Mesendoderm (in vitro differentiated cells): ENCODE measurements at regions not wholly inside any gene's neighbourhood (a gene's known extent, or its start where the extent isn't known, plus 50 kb on each side); places are given as distances from the start of the nearest gene placed in this dataset.
A peak's percentile ranks its signal among the peaks of the same experiment; 100 is the strongest.

Experiments used
- DNase-seq: peaks from one replicate; pipeline ENCODE4 v3.0.0; 2013
- H2AK5ac ChIP-seq: 2 replicates; pipeline ENCODE4 v1.6.1; 2013; ENCODE audit warnings: low read length, inconsistent platforms
- H2BK120ac ChIP-seq: 2 replicates; pipeline ENCODE4 v1.6.1; 2013; ENCODE audit warnings: low read depth, mild to moderate bottlenecking, low read length, moderate library complexity, mixed read lengths
- H2BK15ac ChIP-seq: replicated peaks from 2 replicates; pipeline ENCODE4 v1.6.1; 2013; ENCODE audit warnings: low read depth, mild to moderate bottlenecking, moderate library complexity
- H2BK5ac ChIP-seq: 2 replicates; pipeline ENCODE4 v1.6.1; 2013; ENCODE audit warnings: low read length, inconsistent platforms
- H3K18ac ChIP-seq: 2 replicates; pipeline ENCODE4 v1.6.1; 2013; ENCODE audit warnings: mild to moderate bottlenecking, low read length, mixed read lengths
- H3K23ac ChIP-seq: one replicate; pipeline ENCODE4 v1.6.1; 2013; ENCODE audit warnings: low read length
- H3K27ac ChIP-seq: 2 replicates; pipeline ENCODE4 v1.5.1; 2013; ENCODE audit warnings: low read depth, mild to moderate bottlenecking, inconsistent platforms, low read length, moderate library complexity
- H3K27me3 ChIP-seq: 2 replicates; pipeline ENCODE4 v1.6.1; 2013; ENCODE audit warnings: low read length, control low read depth, mild to moderate bottlenecking, inconsistent platforms; ENCODE audit not compliant: insufficient read depth, poor library complexity
- H3K36me3 ChIP-seq: 2 replicates; pipeline ENCODE4 v1.6.1; 2013; ENCODE audit warnings: low read length, inconsistent platforms; ENCODE audit not compliant: control insufficient read depth, insufficient read depth
- H3K4ac ChIP-seq: one replicate; pipeline ENCODE4 v1.6.1; 2013; ENCODE audit warnings: low read depth, mild to moderate bottlenecking, low read length, moderate library complexity
- H3K4me1 ChIP-seq: 2 replicates; pipeline ENCODE4 v1.6.1; 2013; ENCODE audit warnings: low read depth, low read length, inconsistent platforms; ENCODE audit not compliant: control insufficient read depth
- H3K4me2 ChIP-seq: 2 replicates; pipeline ENCODE4 v1.6.1; 2013; ENCODE audit warnings: low read length
- H3K4me3 ChIP-seq: 2 replicates; pipeline ENCODE4 v1.5.1; 2013; ENCODE audit warnings: mild to moderate bottlenecking, low read length
- H3K56ac ChIP-seq: one replicate; pipeline ENCODE4 v1.6.1; 2013; ENCODE audit warnings: low read length
- H3K79me1 ChIP-seq: 2 replicates; pipeline ENCODE4 v1.6.1; 2013; ENCODE audit warnings: low read length, inconsistent platforms
- H3K79me2 ChIP-seq: 2 replicates; pipeline ENCODE4 v1.6.1; 2013; ENCODE audit warnings: mild to moderate bottlenecking, low read length; ENCODE audit not compliant: control insufficient read depth, insufficient read depth
- H3K9ac ChIP-seq: 2 replicates; pipeline ENCODE4 v1.6.1; 2013; ENCODE audit warnings: low read length, inconsistent platforms
- H4K5ac ChIP-seq: one replicate; pipeline ENCODE4 v1.6.1; 2013; ENCODE audit warnings: low read length
- H4K8ac ChIP-seq: one replicate; pipeline ENCODE4 v1.6.1; 2013; ENCODE audit warnings: low read depth, mild to moderate bottlenecking, control low read depth, low read length, moderate library complexity
- WGBS: extraction: QIAGEN DNeasy Blood & Tissue Kit; methylation state at CpG from one replicate; pipeline ENCODE4 v1.1.7; 2013; ENCODE audit warnings: low lambda C conversion rate, missing lambda C conversion rate; ENCODE audit not compliant: insufficient coverage; ENCODE audit errors: extremely low coverage; 5-methylcytosine and 5-hydroxymethylcytosine counted together

GRCh38 chr6:49001856-49002541, 461.1 kb downstream of the MMUT start:
- H3K23ac ChIP-seq: no peak overlapping the region
- H3K4me2 ChIP-seq: no peak overlapping the region
- no peak overlapping the region for H2BK15ac ChIP-seq
- H3K27ac ChIP-seq: no peak overlapping the region
- H3K9ac ChIP-seq: no peak overlapping the region
- no peaks in the 10 kb centered on the region for H3K27me3 ChIP-seq
- H3K4me1 ChIP-seq: no peaks in the 10 kb centered on the region
- H2BK5ac ChIP-seq: no peak overlapping the region
- H2AK5ac ChIP-seq: no peak overlapping the region
- no peaks in the 10 kb centered on the region for H3K79me2 ChIP-seq
- H3K4ac ChIP-seq: no peak overlapping the region
- no peak overlapping the region for H3K56ac ChIP-seq
- H2BK120ac ChIP-seq: no peak overlapping the region
- no peak overlapping the region for H4K5ac ChIP-seq
- no peak overlapping the region for H3K18ac ChIP-seq
- no peak for DNase-seq
- H3K79me1 ChIP-seq: no peaks in the 10 kb centered on the region
- H3K36me3 ChIP-seq: no peaks in the 10 kb centered on the region
- H3K4me3 ChIP-seq: no peak overlapping the region
- no peak overlapping the region for H4K8ac ChIP-seq

GRCh38 chr6:48998574-48998973, 464.5 kb downstream of the MMUT start:
- no peak for DNase-seq
- Histone ChIP-seq H3K79me2 (no peaks in the 10 kb centered on the region), H3K4me2 (no peak overlapping the region), H3K27ac (no peak overlapping the region), H3K56ac (no peak overlapping the region), H3K4me3 (no peak overlapping the region), H3K4ac (no peak overlapping the region), H3K18ac (no peak overlapping the region), H3K79me1 (no peaks in the 10 kb centered on the region), H2AK5ac (no peak overlapping the region), H3K9ac (no peak overlapping the region), H3K36me3 (no peaks in the 10 kb centered on the region), H3K4me1 (no peaks in the 10 kb centered on the region), H4K5ac (no peak overlapping the region), H3K23ac (no peak overlapping the region), H2BK120ac (no peak overlapping the region), H2BK5ac (no peak overlapping the region), H4K8ac (no peak overlapping the region), H2BK15ac (no peak overlapping the region), H3K27me3 (no peaks in the 10 kb centered on the region)

- Histone ChIP-seq H3K9ac (no peak overlapping the region), H2BK120ac (no peak overlapping the region), H3K4me3 (no peak overlapping the region), H3K56ac (no peak overlapping the region), H3K4me1 (no peaks in the 10 kb centered on the region), H3K36me3 (no peaks in the 10 kb centered on the region), H3K4ac (no peak overlapping the region), H3K27ac (no peak overlapping the region), H2BK5ac (no peak overlapping the region), H4K5ac (no peak overlapping the region), H2BK15ac (no peak overlapping the region), H3K79me2 (no peaks in the 10 kb centered on the region), H2AK5ac (no peak overlapping the region), H3K27me3 (no peaks in the 10 kb centered on the region), H4K8ac (no peak overlapping the region), H3K23ac (no peak overlapping the region), H3K4me2 (no peak overlapping the region), H3K18ac (no peak overlapping the region), H3K79me1 (no peaks in the 10 kb centered on the region)
- no peak for DNase-seq
- WGBS: no CpG with 5 or more reads among the region's 6 CpGs
Observed at GRCh38 chr6:48996461-48997119, 466.5 kb downstream of the MMUT start.

- no peaks in the 10 kb centered on the region for H3K36me3 ChIP-seq
Observed at GRCh38 chr6:48994811-48995210, 468.2 kb downstream of the MMUT start.

GRCh38 chr6:48990739-48991138, 472.3 kb downstream of the MMUT start:
- Histone ChIP-seq H3K56ac (no peak overlapping the region), H3K79me2 (no peaks in the 10 kb centered on the region), H3K18ac (no peak overlapping the region), H3K4me1 (no peaks in the 10 kb centered on the region), H3K9ac (no peak overlapping the region), H3K4me3 (no peak overlapping the region), H2BK120ac (no peak overlapping the region), H2AK5ac (no peak overlapping the region), H4K5ac (no peak overlapping the region), H2BK15ac (no peak overlapping the region), H3K79me1 (no peaks in the 10 kb centered on the region), H3K36me3 (no peaks in the 10 kb centered on the region), H2BK5ac (no peak overlapping the region), H3K4me2 (no peak overlapping the region), H3K27ac (no peak overlapping the region), H3K23ac (no peak overlapping the region), H3K4ac (no peak overlapping the region), H3K27me3 (no peaks in the 10 kb centered on the region), H4K8ac (no peak overlapping the region)
- WGBS: no CpG with 5 or more reads among the region's 5 CpGs
- DNase-seq: no peak

More at GRCh38 chr6:48994811-48995210, 468.2 kb downstream of the MMUT start:
- Histone ChIP-seq H2BK5ac (no peak overlapping the region), H3K4me1 (no peaks in the 10 kb centered on the region), H3K4me3 (no peak overlapping the region), H3K56ac (no peak overlapping the region), H3K79me2 (no peaks in the 10 kb centered on the region), H3K9ac (no peak overlapping the region), H3K27ac (no peak overlapping the region), H4K5ac (no peak overlapping the region), H4K8ac (no peak overlapping the region), H2AK5ac (no peak overlapping the region), H2BK120ac (no peak overlapping the region), H3K23ac (no peak overlapping the region), H3K27me3 (no peaks in the 10 kb centered on the region), H3K4me2 (no peak overlapping the region), H3K79me1 (no peaks in the 10 kb centered on the region), H3K4ac (no peak overlapping the region), H2BK15ac (no peak overlapping the region), H3K18ac (no peak overlapping the region)
- DNase-seq: peak; percentile 40
- WGBS: no CpG with 5 or more reads among the region's 2 CpGs

GRCh38 chr6:48986845-48987244, 476.2 kb downstream of the MMUT start:
- Histone ChIP-seq H3K4me3 (no peak overlapping the region), H3K4ac (no peak overlapping the region), H3K36me3 (no peaks in the 10 kb centered on the region), H3K9ac (no peak overlapping the region), H4K5ac (no peak overlapping the region), H3K27ac (no peak overlapping the region), H2BK15ac (no peak overlapping the region), H3K18ac (no peak overlapping the region), H3K56ac (no peak overlapping the region), H3K4me2 (no peak overlapping the region), H2AK5ac (no peak overlapping the region), H3K79me1 (no peaks in the 10 kb centered on the region), H3K79me2 (no peaks in the 10 kb centered on the region), H4K8ac (no peak overlapping the region), H2BK120ac (no peak overlapping the region), H3K23ac (no peak overlapping the region), H3K4me1 (no peaks in the 10 kb centered on the region), H2BK5ac (no peak overlapping the region), H3K27me3 (no peaks in the 10 kb centered on the region)
- no CpG with 5 or more reads among the region's 4 CpGs for WGBS
- DNase-seq: no peak
